CD14-positive monocyte (primary cell): ENCODE measurements at regions not wholly inside any gene's neighbourhood (a gene's known extent, or its start where the extent isn't known, plus 50 kb on each side); places are given as distances from the start of the nearest gene placed in this dataset.

Experiments
- DNase-seq, 3 donors: peaks; one replicate each; pipeline ENCODE4 v3.0.0-alpha.2; 2011 to 2022
- H2AFZ ChIP-seq: 2 replicates; pipeline ENCODE4 v1.6.0; 2012; ENCODE audit warnings: mild to moderate bottlenecking, low read depth, low read length, inconsistent platforms; ENCODE audit not compliant: insufficient read depth, poor library complexity, severe bottlenecking
- H3K27ac ChIP-seq, 2 donors: 1 replicate in 1 of 2; 2 replicates in 1 of 2; pipeline ENCODE4 v1.5.1; 2012 to 2013; ENCODE audit warnings: low read length in 2 of 2, control low read depth in 1 of 2, inconsistent platforms in 1 of 2, low read depth in 1 of 2, mild to moderate bottlenecking in 1 of 2
- H3K27me3 ChIP-seq, 2 donors: one replicate each; pipeline versions ENCODE4 v1.6.0 to v1.6.1; 2011 to 2013; ENCODE audit warnings: low read length in 2 of 2; ENCODE audit not compliant: control insufficient read depth in 2 of 2, insufficient read depth in 2 of 2
- H3K36me3 ChIP-seq, 2 donors: replicated peaks in 1 of 2; 1 replicate in 1 of 2; 2 replicates in 1 of 2; pipeline versions ENCODE4 v1.5.1 to v1.6.1; 2012 to 2013; ENCODE audit warnings: low read length in 2 of 2, control low read depth in 1 of 2, inconsistent platforms in 1 of 2, mild to moderate bottlenecking in 1 of 2; ENCODE audit not compliant: insufficient read depth in 2 of 2, control insufficient read depth in 1 of 2
- H3K4me1 ChIP-seq, 2 donors: 1 replicate in 1 of 2; 2 replicates in 1 of 2; pipeline versions ENCODE4 v1.5.1 to v1.6.1; 2012 to 2013; ENCODE audit warnings: low read length in 2 of 2, control low read depth in 1 of 2, inconsistent platforms in 1 of 2, mild to moderate bottlenecking in 1 of 2, moderate library complexity in 1 of 2; ENCODE audit not compliant: insufficient read depth in 2 of 2, control insufficient read depth in 1 of 2
- H3K4me2 ChIP-seq: replicated peaks from 2 replicates; pipeline ENCODE3; 2012; ENCODE audit warnings: low read length, moderate library complexity, mild to moderate bottlenecking; ENCODE audit not compliant: poor library complexity, severe bottlenecking; ENCODE audit errors: extremely low read depth
- H3K4me3 ChIP-seq, 3 experiments: fragments of 200-600 bp in 1 of 3; sonication (generic) in 1 of 3; replicated peaks in 1 of 3; 1 replicate in 2 of 3; 2 replicates in 1 of 3; pipeline ENCODE4 v1.5.1; 2011 to 2013; ENCODE audit warnings: low read length in 3 of 3, mild to moderate bottlenecking in 3 of 3, control low read depth in 2 of 3, low read depth in 2 of 3, inconsistent platforms in 1 of 3, moderate library complexity in 1 of 3
- H3K79me2 ChIP-seq: 2 replicates; pipeline ENCODE4 v1.6.0; 2012; ENCODE audit warnings: mild to moderate bottlenecking, control low read depth, inconsistent platforms, low read length, moderate library complexity; ENCODE audit not compliant: insufficient read depth
- H3K9ac ChIP-seq: 2 replicates; pipeline ENCODE4 v1.6.0; 2017; ENCODE audit warnings: low read length, mild to moderate bottlenecking; ENCODE audit not compliant: insufficient read depth, poor library complexity, severe bottlenecking
- H3K9me3 ChIP-seq, 2 donors: replicated peaks in 1 of 2; 1 replicate in 1 of 2; 2 replicates in 1 of 2; pipeline versions ENCODE4 v1.5.1 to v1.6.1; 2012 to 2013; ENCODE audit warnings: low read length in 2 of 2, control low read depth in 1 of 2; ENCODE audit not compliant: control insufficient read depth in 1 of 2, insufficient read depth in 1 of 2
- H4K20me1 ChIP-seq: 2 replicates; pipeline ENCODE4 v1.6.0; 2012; ENCODE audit warnings: mild to moderate bottlenecking, low read length, control low read depth, moderate library complexity; ENCODE audit not compliant: insufficient read depth
- H3K27ac Mint-ChIP-seq, 7 donors: one replicate each; pipeline ENCODE4 v1.8.0; 2020; ENCODE audit warnings: mild to moderate bottlenecking in 7 of 7, mixed read lengths in 7 of 7, moderate library complexity in 6 of 7, inconsistent platforms in 2 of 7
- H3K27me3 Mint-ChIP-seq, 3 donors: one replicate each; pipeline ENCODE4 v1.8.0; 2021 to 2022; ENCODE audit warnings: low read depth in 3 of 3, mild to moderate bottlenecking in 3 of 3, mixed read lengths in 3 of 3, moderate library complexity in 3 of 3, inconsistent platforms in 1 of 3
- H3K36me3 Mint-ChIP-seq, 2 donors: one replicate each; pipeline ENCODE4 v1.8.0; 2020; ENCODE audit warnings: mixed read lengths in 2 of 2, inconsistent platforms in 1 of 2, mild to moderate bottlenecking in 1 of 2
- H3K4me1 Mint-ChIP-seq: one replicate; pipeline ENCODE4 v1.8.0; 2020; ENCODE audit warnings: mild to moderate bottlenecking, mixed read lengths
- H3K4me3 Mint-ChIP-seq, 2 donors: one replicate each; pipeline ENCODE4 v1.8.0; 2020; ENCODE audit warnings: mild to moderate bottlenecking in 2 of 2, mixed read lengths in 2 of 2, moderate library complexity in 1 of 2
- H3K9me3 Mint-ChIP-seq, 7 donors: one replicate each; pipeline ENCODE4 v1.8.0; 2020 to 2022; ENCODE audit warnings: mixed read lengths in 7 of 7, mild to moderate bottlenecking in 6 of 7, moderate library complexity in 6 of 7, inconsistent platforms in 2 of 7
- WGBS: methylation state at CpG from one replicate; pipeline ENCODE4 v1.1.5; 2013; ENCODE audit warnings: missing lambda C conversion rate; ENCODE audit not compliant: insufficient coverage; 5-methylcytosine and 5-hydroxymethylcytosine counted together
- intact Hi-C, 2 donors: fragments of 100-400 bp; cut with micrococcal nuclease; formaldehyde crosslinking; loops; one replicate each; pipeline versions ENCODE4 v1.15.0 to v1.15.1; 2023
- TF ChIP-seq, protein P1 (sequence below): fragments of 200-600 bp; IDR thresholded peaks from one replicate; pipeline ENCODE4 v1.8.0; 2022; ENCODE audit warnings: antibody characterized with exemption, mild to moderate bottlenecking

GRCh38 chr10:49457686-49458085 lies 61.8 kb upstream of the DRGX start:
- H3K36me3 ChIP-seq, result peaks cover 26 to 45% of the 10 kb centered on the region in 2 donors
- no peak overlapping the region for H3K4me3 ChIP-seq
- peaks cover 8 to 18% (median 9%) of the 10 kb centered on the region in 7 donors for H3K9me3 Mint-ChIP-seq
- no peak overlapping the region for H3K4me3 Mint-ChIP-seq
- H3K36me3 Mint-ChIP-seq, result peaks cover 53 to 56% of the 10 kb centered on the region in 2 donors
- no peaks in the 10 kb centered on the region for H4K20me1 ChIP-seq
- no peaks in the 10 kb centered on the region for H3K27me3 ChIP-seq
- no peak overlapping the region for H3K4me2 ChIP-seq
- WGBS, result 98% methylated on average over 5 of the region's 8 CpGs
- no peaks in the 10 kb centered on the region for H3K27me3 Mint-ChIP-seq
- no peaks in the 10 kb centered on the region for H3K79me2 ChIP-seq
- TF ChIP-seq, protein P1, sequence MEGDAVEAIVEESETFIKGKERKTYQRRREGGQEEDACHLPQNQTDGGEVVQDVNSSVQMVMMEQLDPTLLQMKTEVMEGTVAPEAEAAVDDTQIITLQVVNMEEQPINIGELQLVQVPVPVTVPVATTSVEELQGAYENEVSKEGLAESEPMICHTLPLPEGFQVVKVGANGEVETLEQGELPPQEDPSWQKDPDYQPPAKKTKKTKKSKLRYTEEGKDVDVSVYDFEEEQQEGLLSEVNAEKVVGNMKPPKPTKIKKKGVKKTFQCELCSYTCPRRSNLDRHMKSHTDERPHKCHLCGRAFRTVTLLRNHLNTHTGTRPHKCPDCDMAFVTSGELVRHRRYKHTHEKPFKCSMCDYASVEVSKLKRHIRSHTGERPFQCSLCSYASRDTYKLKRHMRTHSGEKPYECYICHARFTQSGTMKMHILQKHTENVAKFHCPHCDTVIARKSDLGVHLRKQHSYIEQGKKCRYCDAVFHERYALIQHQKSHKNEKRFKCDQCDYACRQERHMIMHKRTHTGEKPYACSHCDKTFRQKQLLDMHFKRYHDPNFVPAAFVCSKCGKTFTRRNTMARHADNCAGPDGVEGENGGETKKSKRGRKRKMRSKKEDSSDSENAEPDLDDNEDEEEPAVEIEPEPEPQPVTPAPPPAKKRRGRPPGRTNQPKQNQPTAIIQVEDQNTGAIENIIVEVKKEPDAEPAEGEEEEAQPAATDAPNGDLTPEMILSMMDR, result no peak
- no peak overlapping the region for H3K27ac Mint-ChIP-seq
- no peaks in the 10 kb centered on the region for H3K4me1 ChIP-seq
- DNase-seq, result no peak
- no peaks in the 10 kb centered on the region for H3K4me1 Mint-ChIP-seq
- H3K9me3 ChIP-seq, result peaks cover 5 to 13% of the 10 kb centered on the region in 2 donors
- H3K9ac ChIP-seq, result no peak overlapping the region
- intact Hi-C loops, result no loop called here
- H3K27ac ChIP-seq, result no peak overlapping the region
- no peak overlapping the region for H2AFZ ChIP-seq

DNA sequence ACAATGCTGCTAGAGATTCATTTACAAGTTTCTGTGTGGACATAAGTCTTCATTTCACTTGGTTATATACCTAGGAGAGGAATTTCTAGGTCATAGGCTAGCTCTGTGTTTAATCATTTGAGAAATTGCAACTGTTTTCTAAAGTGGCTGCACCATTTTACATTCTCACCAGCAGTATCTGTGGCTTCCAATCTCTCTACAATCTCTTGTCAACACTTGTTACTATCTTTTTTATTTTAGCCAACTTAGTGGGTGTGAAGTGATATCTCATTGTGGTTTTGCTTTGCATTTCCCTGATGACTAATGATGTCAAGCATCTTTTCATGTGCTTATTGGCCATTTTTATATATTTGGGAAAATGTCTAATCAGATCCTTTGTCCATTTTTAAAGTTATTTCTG lies 53.0 kb upstream of the DRGX start:
- Histone ChIP-seq H3K79me2 (no peaks in the 10 kb centered on the region), H3K4me2 (no peak overlapping the region), H3K9ac (no peak overlapping the region), H3K4me1 (no peaks in the 10 kb centered on the region), H3K4me3 (no peak overlapping the region), H3K27ac (no peak overlapping the region), H3K36me3 (no peaks in the 10 kb centered on the region), H4K20me1 (no peaks in the 10 kb centered on the region), H2AFZ (no peak overlapping the region), H3K9me3 (peaks cover 7% of the 10 kb centered on the region in 2 donors), H3K27me3 (no peaks in the 10 kb centered on the region)
- TF ChIP-seq, protein P1, result no peak
- Mint-ChIP-seq H3K36me3 (peaks cover 2 to 4% of the 10 kb centered on the region in 2 donors), H3K27ac (no peak overlapping the region), H3K4me1 (no peaks in the 10 kb centered on the region), H3K4me3 (no peak overlapping the region), H3K9me3 (peaks cover 16 to 36% (median 21%) of the 10 kb centered on the region in 7 donors), H3K27me3 (peaks cover 3% of the 10 kb centered on the region in 3 donors)
- DNase-seq, result no peak
- intact Hi-C loops, result no loop called here
